SK-N-SH (cell line): ENCODE measurements at regions not wholly inside any gene's neighbourhood (a gene's known extent, or its start where the extent isn't known, plus 50 kb on each side); places are given as distances from the start of the nearest gene placed in this dataset.
A peak's percentile ranks its signal among the peaks of the same experiment; 100 is the strongest.

ENCODE experiments used
- CTCF ChIP-seq: fragments of 200-600 bp; sonication (generic); IDR thresholded peaks from 2 replicates; pipeline ENCODE4 v1.6.1; 2017; ENCODE audit warnings: antibody characterized with exemption, mild to moderate bottlenecking, moderate library complexity
- EP300 ChIP-seq, 2 experiments: IDR thresholded peaks; 2 replicates each; pipeline versions ENCODE4 v1.4.0 to v1.6.1; 2012; ENCODE audit warnings: borderline replicate concordance in 1 of 2, low read depth in 1 of 2, low read length in 1 of 2
- GABPA ChIP-seq: IDR thresholded peaks from 2 replicates; pipeline ENCODE4 v1.4.0; 2012; ENCODE audit warnings: low read depth, mild to moderate bottlenecking
- MXI1 ChIP-seq: IDR thresholded peaks from 2 replicates; pipeline ENCODE4 v1.6.1; 2012; ENCODE audit warnings: mild to moderate bottlenecking, low read depth, low read length, improper control_type of control experiment
- NRF1 ChIP-seq: IDR thresholded peaks from 2 replicates; pipeline ENCODE4 v1.6.1; 2012; ENCODE audit warnings: low read depth, mild to moderate bottlenecking, low read length
- POLR2AphosphoS5 ChIP-seq: IDR thresholded peaks from 2 replicates; pipeline ENCODE4 v1.6.1; 2012; ENCODE audit warnings: low read depth, low read length
- RAD21 ChIP-seq: IDR thresholded peaks from 2 replicates; pipeline ENCODE4 v1.6.1; 2012; ENCODE audit warnings: mild to moderate bottlenecking, low read length
- RCOR1 ChIP-seq: fragments of 150-350 bp; IDR thresholded peaks from 2 replicates; pipeline ENCODE4 v1.6.1; 2017; ENCODE audit warnings: antibody characterized with exemption, low read length
- SIN3A ChIP-seq: IDR thresholded peaks from 2 replicates; pipeline ENCODE4 v1.6.1; 2012; ENCODE audit warnings: low read depth, mild to moderate bottlenecking, low read length, moderate library complexity, borderline replicate concordance
- USF2 ChIP-seq: fragments of 150-350 bp; IDR thresholded peaks from 2 replicates; pipeline ENCODE4 v1.6.1; 2017; ENCODE audit warnings: antibody characterized with exemption, low read length, low read depth, borderline replicate concordance
- YY1 ChIP-seq: IDR thresholded peaks from 2 replicates; pipeline ENCODE4 v1.4.0; 2012; ENCODE audit warnings: low read depth, mild to moderate bottlenecking

- peak; percentile 28; the same call in 1 of the 2 replicates for TF ChIP-seq CTCF
- TF ChIP-seq NRF1 = no peak
- peak; percentile 18; the same call in 1 of the 2 replicates for TF ChIP-seq RAD21
- no peak for TF ChIP-seq RCOR1
- no peak for TF ChIP-seq GABPA
- no peak for TF ChIP-seq SIN3A
- TF ChIP-seq EP300 (IDR thresholded peaks at IDR 0.05; ENCODE audit: borderline replicate concordance in 1 of 2, low read depth in 1 of 2, low read length in 1 of 2) = no peak
- TF ChIP-seq POLR2AphosphoS5 = no peak
- TF ChIP-seq USF2 = no peak
- TF ChIP-seq MXI1 = no peak
- TF ChIP-seq YY1 = no peak
Measured at GRCh38 chr3:55166576-55167555, 239.0 kb upstream of the LRTM1 start.
